Retinal pigment epithelial cell (primary cell): ENCODE measurements at regions not wholly inside any gene's neighbourhood (a gene's known extent, or its start where the extent isn't known, plus 50 kb on each side); places are given as distances from the start of the nearest gene placed in this dataset.

Experiments used
- DNase-seq: peaks from one replicate; pipeline ENCODE4 v3.0.0-alpha.2; 2010; ENCODE audit warnings: low read depth
- H3K4me3 ChIP-seq: 2 replicates; pipeline ENCODE4 v1.5.1; 2011; ENCODE audit warnings: mild to moderate bottlenecking, low read length, control low read depth, moderate library complexity
- TF ChIP-seq, protein P1 (sequence below): conservative IDR thresholded peaks from 2 replicates; pipeline ENCODE4 v1.5.1; 2011; ENCODE audit warnings: low read depth, low read length, control low read depth, inconsistent platforms

DNA sequence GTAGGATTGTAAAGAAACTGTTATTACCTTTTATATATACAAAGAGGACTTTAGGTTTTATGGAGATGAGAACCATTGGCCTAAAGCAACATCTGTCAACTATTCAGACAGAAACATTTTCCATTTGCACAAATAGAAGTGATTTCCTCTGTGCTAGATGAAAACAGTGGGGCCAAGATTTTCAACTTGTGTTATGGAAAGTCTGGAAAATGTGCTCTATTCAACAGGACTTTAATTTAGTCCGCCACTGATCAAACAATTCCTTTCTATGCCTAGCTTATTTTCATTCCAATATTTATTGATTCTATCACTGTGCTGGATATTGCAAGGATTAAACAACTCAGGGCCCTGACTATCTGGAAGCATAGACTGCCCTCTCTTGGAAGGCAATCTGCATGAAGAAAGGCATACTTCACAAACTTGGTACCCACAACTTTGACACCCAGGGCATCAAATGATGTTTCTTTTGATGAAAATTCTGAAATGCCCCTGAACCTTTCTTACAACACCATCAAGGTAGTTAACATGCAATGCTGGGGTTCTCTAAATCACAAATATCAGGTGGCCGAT, 126.6 kb upstream of the HMHB1 start:
- DNase-seq, result no peak

DNA sequence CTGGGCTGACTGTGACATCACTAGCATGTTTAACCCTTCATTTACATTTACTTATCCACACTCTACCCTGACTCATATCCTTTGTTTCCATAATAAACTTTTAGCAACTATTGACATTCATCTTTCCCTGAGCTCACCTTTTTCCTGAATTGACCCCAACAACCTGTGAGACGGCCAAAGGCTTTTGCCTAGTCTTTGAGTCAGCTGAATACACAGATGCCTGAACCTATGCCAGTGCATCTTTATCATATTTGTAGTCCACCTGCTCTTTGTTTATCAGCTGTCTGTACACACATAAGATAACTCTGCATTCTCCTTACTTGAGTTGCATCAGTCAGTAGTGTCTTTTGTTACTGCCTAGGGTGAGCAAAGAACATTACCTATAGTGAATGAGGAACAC, 128.5 kb upstream of the HMHB1 start:
- TF ChIP-seq, protein P1, sequence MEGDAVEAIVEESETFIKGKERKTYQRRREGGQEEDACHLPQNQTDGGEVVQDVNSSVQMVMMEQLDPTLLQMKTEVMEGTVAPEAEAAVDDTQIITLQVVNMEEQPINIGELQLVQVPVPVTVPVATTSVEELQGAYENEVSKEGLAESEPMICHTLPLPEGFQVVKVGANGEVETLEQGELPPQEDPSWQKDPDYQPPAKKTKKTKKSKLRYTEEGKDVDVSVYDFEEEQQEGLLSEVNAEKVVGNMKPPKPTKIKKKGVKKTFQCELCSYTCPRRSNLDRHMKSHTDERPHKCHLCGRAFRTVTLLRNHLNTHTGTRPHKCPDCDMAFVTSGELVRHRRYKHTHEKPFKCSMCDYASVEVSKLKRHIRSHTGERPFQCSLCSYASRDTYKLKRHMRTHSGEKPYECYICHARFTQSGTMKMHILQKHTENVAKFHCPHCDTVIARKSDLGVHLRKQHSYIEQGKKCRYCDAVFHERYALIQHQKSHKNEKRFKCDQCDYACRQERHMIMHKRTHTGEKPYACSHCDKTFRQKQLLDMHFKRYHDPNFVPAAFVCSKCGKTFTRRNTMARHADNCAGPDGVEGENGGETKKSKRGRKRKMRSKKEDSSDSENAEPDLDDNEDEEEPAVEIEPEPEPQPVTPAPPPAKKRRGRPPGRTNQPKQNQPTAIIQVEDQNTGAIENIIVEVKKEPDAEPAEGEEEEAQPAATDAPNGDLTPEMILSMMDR, result no peak
- no peak for DNase-seq
- H3K4me3 ChIP-seq, result no peak overlapping the region

More for the DNA sequence above, 126.6 kb upstream of the HMHB1 start:
- no peak overlapping the region for H3K4me3 ChIP-seq
- TF ChIP-seq, protein P1, result peak; percentile 45

DNA sequence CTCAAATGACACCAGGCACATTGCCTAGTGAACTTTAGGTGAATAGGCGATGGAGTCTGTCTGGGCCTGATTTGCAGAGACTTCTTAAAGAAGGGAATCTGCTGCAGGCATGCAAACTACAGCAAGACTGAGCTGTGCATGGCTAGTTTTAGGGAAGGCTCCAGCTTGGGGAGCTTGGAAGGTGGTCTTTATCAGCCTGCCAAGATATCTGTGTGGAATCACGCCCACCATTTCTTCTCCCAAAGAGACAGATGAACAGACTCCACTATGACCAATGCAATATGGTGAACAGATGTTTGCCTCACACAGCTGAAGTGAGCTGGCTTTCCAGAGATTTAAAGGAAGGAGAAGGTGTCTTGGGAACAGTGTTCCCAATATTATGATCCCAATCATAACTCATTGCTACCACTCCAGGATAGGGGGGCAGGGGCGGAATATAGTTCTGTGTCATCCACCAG, 129.0 kb upstream of the HMHB1 start:
- no peak overlapping the region for H3K4me3 ChIP-seq
- no peak for DNase-seq
- TF ChIP-seq, protein P1, result no peak

DNA sequence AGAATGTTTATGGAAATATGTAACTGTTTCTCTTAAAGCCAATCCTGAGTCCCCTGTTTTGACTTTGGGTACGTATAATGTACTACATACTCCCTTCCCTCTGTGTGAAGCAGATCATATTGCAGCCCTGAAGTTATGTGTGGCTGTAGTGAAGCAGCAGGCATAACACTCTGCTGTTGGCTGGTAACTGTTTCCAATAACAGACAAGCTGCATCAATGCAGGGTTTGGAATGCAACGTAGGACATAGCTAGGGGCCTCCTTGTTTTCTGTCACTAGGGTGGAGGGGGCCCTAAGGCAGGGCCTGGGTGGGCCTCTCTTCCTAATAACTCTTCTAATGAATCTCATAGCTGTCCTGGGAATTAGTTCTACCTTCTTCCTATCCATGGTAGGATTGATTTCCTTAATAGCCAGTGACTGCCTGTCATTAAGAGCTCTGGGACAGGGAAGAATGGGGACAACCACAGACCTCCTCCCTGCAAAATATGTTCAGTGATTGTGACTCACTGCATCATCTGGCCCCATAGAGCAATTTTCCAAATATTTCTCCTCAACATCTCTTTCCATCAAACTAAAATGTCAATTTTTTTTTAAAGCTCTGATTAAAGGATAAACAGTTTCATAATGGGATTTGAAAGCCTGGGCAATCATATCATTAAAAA, 129.6 kb upstream of the HMHB1 start:
- peak; percentile 23 for DNase-seq
- TF ChIP-seq, protein P1, result no peak
- no peak overlapping the region for H3K4me3 ChIP-seq

DNA sequence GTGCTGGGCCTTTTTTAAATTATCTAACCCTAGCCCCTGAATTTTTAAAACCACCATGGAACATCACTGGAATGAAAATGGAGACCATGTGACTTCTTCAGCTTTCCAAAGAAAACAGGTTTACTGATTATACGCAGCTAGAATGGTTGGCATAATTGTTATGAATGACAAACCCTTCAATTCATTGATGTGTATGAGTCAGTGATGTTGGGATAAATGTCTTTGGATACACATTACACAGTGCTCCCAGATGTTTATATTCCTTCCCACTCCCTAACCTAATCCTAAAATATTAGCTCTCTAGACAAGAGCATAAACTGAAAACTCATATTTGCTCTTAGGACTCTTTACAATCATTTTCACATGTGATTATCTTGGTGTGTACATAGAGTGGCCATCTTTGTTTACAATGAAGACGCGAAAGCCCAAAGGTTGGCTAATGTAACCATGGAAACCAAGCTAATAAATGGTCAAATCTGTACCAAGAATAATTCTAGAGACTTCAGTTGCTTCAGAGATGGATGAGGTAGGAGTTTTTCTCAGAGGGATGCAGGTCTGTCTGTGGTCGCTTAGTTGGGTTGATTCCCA, 131.2 kb upstream of the HMHB1 start:
- DNase-seq, result no peak
- TF ChIP-seq, protein P1, result no peak
- H3K4me3 ChIP-seq, result no peak overlapping the region

DNA sequence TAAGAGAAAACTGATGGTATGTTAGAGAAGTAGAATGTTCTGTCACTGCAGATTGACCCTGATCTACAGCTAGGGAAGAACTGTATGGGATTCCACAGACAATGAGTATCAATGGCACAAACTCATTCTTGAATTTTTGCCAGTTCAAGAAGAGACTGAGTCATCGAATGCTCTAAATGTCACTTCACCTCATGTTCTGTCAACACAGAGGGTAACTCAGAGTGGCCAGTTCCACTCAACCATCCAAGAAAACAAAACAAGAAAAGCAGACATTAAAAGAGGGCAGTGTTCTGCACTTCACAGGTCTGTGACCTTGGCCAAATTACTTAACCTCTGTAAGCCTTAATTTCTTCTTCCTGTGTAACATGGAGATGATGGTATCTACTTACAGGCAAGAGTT, 132.2 kb upstream of the HMHB1 start:
- TF ChIP-seq, protein P1, result no peak
- H3K4me3 ChIP-seq, result no peak overlapping the region
- DNase-seq, result no peak
